ENCODE measurements at regions not wholly inside any gene's neighbourhood (a gene's known extent, or its start where the extent isn't known, plus 50 kb on each side); places are given as distances from the start of the nearest gene placed in this dataset.

DNA sequence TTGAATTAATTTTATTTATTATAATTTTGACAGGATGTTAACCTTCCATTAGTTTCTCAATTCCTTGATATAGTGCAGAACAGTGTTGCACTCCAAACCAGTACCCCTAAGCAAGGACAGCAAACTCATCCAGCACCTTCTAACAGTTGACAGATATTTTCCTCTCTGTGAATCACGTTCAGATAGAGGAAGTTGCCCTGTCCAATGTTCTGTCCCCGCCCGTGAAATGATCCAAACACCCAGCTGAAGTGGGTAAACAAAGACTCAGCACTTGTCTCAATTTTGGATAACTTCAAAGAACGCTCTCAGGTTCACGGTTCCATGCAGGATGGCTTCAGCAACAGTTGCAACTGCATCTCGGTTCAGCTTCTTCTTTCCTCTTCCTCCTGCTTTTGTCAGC, 1240.0 kb upstream of the ADGRL3 start:
- no peak for DNase-seq (ENCODE audit: low spot score in 2 of 2)
- H3K4me1 ChIP-seq = no peaks in the 10 kb centered on the region
- H3K27ac ChIP-seq = no peak overlapping the region
- H3K4me3 ChIP-seq = no peak overlapping the region
- no peaks in the 10 kb centered on the region for H3K36me3 ChIP-seq
- no peak for TF ChIP-seq POLR2A (IDR thresholded peaks at IDR 0.05)
- TF ChIP-seq, protein P1, sequence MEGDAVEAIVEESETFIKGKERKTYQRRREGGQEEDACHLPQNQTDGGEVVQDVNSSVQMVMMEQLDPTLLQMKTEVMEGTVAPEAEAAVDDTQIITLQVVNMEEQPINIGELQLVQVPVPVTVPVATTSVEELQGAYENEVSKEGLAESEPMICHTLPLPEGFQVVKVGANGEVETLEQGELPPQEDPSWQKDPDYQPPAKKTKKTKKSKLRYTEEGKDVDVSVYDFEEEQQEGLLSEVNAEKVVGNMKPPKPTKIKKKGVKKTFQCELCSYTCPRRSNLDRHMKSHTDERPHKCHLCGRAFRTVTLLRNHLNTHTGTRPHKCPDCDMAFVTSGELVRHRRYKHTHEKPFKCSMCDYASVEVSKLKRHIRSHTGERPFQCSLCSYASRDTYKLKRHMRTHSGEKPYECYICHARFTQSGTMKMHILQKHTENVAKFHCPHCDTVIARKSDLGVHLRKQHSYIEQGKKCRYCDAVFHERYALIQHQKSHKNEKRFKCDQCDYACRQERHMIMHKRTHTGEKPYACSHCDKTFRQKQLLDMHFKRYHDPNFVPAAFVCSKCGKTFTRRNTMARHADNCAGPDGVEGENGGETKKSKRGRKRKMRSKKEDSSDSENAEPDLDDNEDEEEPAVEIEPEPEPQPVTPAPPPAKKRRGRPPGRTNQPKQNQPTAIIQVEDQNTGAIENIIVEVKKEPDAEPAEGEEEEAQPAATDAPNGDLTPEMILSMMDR (IDR thresholded peaks at IDR 0.05) = no peak
- TF ChIP-seq EP300 (IDR thresholded peaks at IDR 0.05) = no peak
- H3K27me3 ChIP-seq = no peaks in the 10 kb centered on the region
- no peaks in the 10 kb centered on the region for H3K9me3 ChIP-seq
- WGBS, 2 donors = 71 to 80% methylated on average over 6 of the region's 6 CpGs

DNA sequence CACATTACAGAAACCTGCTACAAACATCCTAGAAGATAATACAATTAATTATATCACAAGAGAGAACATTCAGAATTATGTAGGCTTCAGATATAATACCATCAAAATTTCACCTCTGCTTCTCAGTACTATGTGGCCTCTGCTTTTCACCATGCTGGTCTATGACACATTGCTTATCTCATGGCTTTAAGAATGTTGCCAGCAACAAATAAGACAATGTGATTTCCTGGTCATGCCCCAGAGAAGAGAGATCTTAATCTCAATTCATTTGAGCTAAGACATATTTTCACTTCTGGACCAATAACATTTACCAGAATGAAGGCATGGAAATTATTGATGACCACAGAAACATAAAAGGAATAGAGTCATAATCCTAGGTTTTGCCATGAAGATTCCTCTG, 1233.4 kb upstream of the ADGRL3 start:
- no peak overlapping the region for H3K4me3 ChIP-seq
- TF ChIP-seq, protein P1 (IDR thresholded peaks at IDR 0.05) = no peak
- TF ChIP-seq POLR2A (IDR thresholded peaks at IDR 0.05) = no peak
- TF ChIP-seq EP300 (IDR thresholded peaks at IDR 0.05) = no peak

DNA sequence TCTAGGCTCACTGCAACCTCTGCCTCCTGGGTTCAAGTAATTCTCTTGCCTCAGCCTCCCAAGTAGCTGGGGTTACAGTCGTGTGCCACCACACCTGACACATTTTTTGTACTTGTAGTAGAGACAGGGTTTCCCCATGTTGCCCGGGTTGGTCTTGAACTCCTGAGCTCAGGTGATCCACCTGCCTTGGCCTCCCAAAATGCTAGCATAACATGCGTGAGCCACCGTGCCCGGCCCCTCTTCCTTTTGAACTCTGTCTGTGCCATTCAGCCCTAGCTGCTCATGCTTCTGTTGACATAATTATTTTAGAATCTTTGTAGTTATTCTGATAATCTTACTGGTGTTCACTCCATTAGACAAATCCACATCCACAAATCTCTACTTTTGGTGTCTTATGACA, 1231.3 kb upstream of the ADGRL3 start:
- WGBS, 2 donors = 95 to 97% methylated on average over 5 of the region's 5 CpGs
- H3K27ac ChIP-seq = no peak overlapping the region
- no peaks in the 10 kb centered on the region for H3K9me3 ChIP-seq
- no peak for DNase-seq (ENCODE audit: low spot score in 2 of 2)
- no peak for TF ChIP-seq EP300 (IDR thresholded peaks at IDR 0.05)
- TF ChIP-seq, protein P1 (IDR thresholded peaks at IDR 0.05) = no peak
- no peak for TF ChIP-seq POLR2A (IDR thresholded peaks at IDR 0.05)
- no peaks in the 10 kb centered on the region for H3K36me3 ChIP-seq
- H3K4me3 ChIP-seq = no peak overlapping the region
- no peaks in the 10 kb centered on the region for H3K27me3 ChIP-seq
- no peaks in the 10 kb centered on the region for H3K4me1 ChIP-seq

More for the DNA sequence above, 1233.4 kb upstream of the ADGRL3 start:
- no peak overlapping the region for H3K27ac ChIP-seq
- no peaks in the 10 kb centered on the region for H3K27me3 ChIP-seq
- DNase-seq (ENCODE audit: low spot score in 2 of 2) = no peak
- no peaks in the 10 kb centered on the region for H3K36me3 ChIP-seq
- no peaks in the 10 kb centered on the region for H3K9me3 ChIP-seq
- no peaks in the 10 kb centered on the region for H3K4me1 ChIP-seq

DNA sequence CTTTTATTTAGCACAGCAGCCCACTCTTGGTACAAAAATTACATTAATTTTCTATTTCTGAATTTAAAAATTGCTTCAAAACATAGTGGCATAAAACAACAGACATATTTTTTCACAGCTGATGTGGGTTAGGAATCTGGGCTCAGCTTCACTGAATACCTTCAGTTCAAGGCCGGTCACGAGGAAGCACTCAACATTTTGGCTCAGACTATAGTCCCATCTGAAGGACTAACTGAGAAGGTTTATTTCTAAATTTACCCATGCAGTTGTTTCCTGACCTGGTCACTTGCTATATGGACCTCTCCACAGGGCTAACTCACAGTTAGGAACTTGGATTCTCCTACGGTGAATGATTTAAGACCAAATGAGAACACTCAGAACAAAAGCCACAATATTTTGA, 1230.2 kb upstream of the ADGRL3 start:
- Histone ChIP-seq H3K27ac (no peak overlapping the region), H3K4me3 (no peak overlapping the region), H3K36me3 (no peaks in the 10 kb centered on the region), H3K4me1 (no peaks in the 10 kb centered on the region), H3K9me3 (no peaks in the 10 kb centered on the region), H3K27me3 (no peaks in the 10 kb centered on the region)
- WGBS, 2 donors = 79 to 88% methylated on average over 3 of the region's 3 CpGs
- TF ChIP-seq EP300 (IDR thresholded peaks at IDR 0.05) (no peak), POLR2A (IDR thresholded peaks at IDR 0.05) (no peak)
- TF ChIP-seq, protein P1 (IDR thresholded peaks at IDR 0.05) = no peak
- no peak for DNase-seq (ENCODE audit: low spot score in 2 of 2)

DNA sequence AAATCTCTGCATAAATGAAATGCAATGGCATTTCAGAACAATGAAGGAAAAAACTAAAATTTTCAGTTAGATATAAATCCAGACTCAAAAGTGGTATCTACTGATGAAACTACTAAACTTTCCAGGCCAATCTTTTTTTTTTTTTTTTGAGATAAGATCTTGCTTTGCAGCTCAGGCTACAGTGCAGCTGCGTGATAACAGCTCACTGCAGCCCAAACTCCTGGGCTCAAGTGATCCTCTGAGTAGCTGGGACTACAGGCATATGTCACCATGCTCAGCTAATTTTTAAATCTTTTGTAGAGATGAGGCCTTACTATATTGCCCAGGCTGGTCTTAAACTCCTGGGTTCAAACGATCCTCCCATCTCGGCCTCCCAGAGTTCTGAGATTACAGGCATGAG, 1228.2 kb upstream of the ADGRL3 start:
- TF ChIP-seq EP300 (IDR thresholded peaks at IDR 0.05) = no peak
- Histone ChIP-seq H3K27ac (no peak overlapping the region), H3K27me3 (no peaks in the 10 kb centered on the region), H3K9me3 (no peaks in the 10 kb centered on the region), H3K4me3 (no peak overlapping the region), H3K4me1 (no peaks in the 10 kb centered on the region), H3K36me3 (no peaks in the 10 kb centered on the region)
- 88 to 98% methylated on average over 3 of the region's 3 CpGs for WGBS, 2 donors
- DNase-seq (ENCODE audit: low spot score in 2 of 2) = no peak

DNA sequence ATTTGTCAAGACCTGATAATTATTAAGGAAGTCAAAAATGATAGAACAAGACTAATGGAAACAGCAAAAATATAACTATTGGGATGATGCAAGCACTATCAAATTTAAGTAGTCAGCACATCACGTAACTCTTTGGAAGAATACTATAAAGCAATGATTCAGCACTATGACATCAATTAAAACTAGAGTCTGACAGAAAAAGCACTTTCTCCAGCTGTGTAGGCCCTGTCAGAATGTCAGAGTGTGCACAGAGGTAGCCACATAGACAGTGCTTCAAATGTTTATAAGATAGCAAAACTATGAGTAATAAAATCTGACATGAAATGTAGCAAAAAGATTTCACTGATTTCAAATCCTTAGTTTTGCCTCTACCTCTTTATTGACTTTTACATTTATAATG, 1226.6 kb upstream of the ADGRL3 start:
- DNase-seq (ENCODE audit: low spot score in 2 of 2) = no peak
- no peak for TF ChIP-seq EP300 (IDR thresholded peaks at IDR 0.05)
- TF ChIP-seq POLR2A (IDR thresholded peaks at IDR 0.05) = no peak
- TF ChIP-seq, protein P1 (IDR thresholded peaks at IDR 0.05) = no peak
- no peaks in the 10 kb centered on the region for H3K27me3 ChIP-seq
- no peak overlapping the region for H3K27ac ChIP-seq
- no peaks in the 10 kb centered on the region for H3K9me3 ChIP-seq
- H3K36me3 ChIP-seq = no peaks in the 10 kb centered on the region
- H3K4me1 ChIP-seq = no peaks in the 10 kb centered on the region
- 51 to 63% methylated on average over 1 of the region's 1 CpG for WGBS, 2 donors
- H3K4me3 ChIP-seq = no peak overlapping the region

Measured in tibial nerve (tissue), 4 donors.